ENCODE measurements at regions not wholly inside any gene's neighbourhood (a gene's known extent, or its start where the extent isn't known, plus 50 kb on each side); places are given as distances from the start of the nearest gene placed in this dataset.

GRCh38 chr4:55175779-55176231, 50.4 kb upstream of the KDR start:
- Histone ChIP-seq H3K4me3 (no peak overlapping the region), H4K20me1 (no peaks in the 10 kb centered on the region), H3K4me1 (peaks cover 6% of the 10 kb centered on the region), H3K36me3 (no peaks in the 10 kb centered on the region), H3K9me3 (no peaks in the 10 kb centered on the region), H3K27ac (no peak overlapping the region), H3K27me3 (no peaks in the 10 kb centered on the region), H3K9ac (no peak overlapping the region), H3K4me2 (no peak overlapping the region)
- TF ChIP-seq Cebpa-rat (IDR thresholded peaks at IDR 0.05): no peak

- Histone ChIP-seq H3K27ac (no peak overlapping the region), H4K20me1 (no peaks in the 10 kb centered on the region), H3K9ac (no peak overlapping the region), H3K27me3 (no peaks in the 10 kb centered on the region), H3K9me3 (no peaks in the 10 kb centered on the region), H3K4me1 (peaks cover 6% of the 10 kb centered on the region), H3K4me2 (no peak overlapping the region), H3K4me3 (no peak overlapping the region), H3K36me3 (no peaks in the 10 kb centered on the region)
- TF ChIP-seq Cebpa-rat (IDR thresholded peaks at IDR 0.05): no peak
Observed at GRCh38 chr4:55176497-55176896, 51.1 kb upstream of the KDR start.

GRCh38 chr4:55177461-55177860, 52.1 kb upstream of the KDR start:
- Histone ChIP-seq H3K9me3 (no peaks in the 10 kb centered on the region), H3K4me2 (0 out of 2 replicates have a peak overlapping the region, but pooled peaks have one; percentile 14), H3K36me3 (no peaks in the 10 kb centered on the region), H3K9ac (no peak overlapping the region), H3K4me1 (peaks cover 6% of the 10 kb centered on the region), H3K27ac (no peak overlapping the region), H3K27me3 (no peaks in the 10 kb centered on the region), H4K20me1 (no peaks in the 10 kb centered on the region), H3K4me3 (no peak overlapping the region)
- TF ChIP-seq Cebpa-rat (IDR thresholded peaks at IDR 0.05): no peak

- no peak overlapping the region for H3K27ac ChIP-seq
Observed at GRCh38 chr4:55178226-55179005, 53.0 kb upstream of the KDR start.

GRCh38 chr4:55181010-55182005, 55.9 kb upstream of the KDR start:
- H3K4me3 ChIP-seq: no peak overlapping the region
- H3K9ac ChIP-seq: no peak overlapping the region
- H3K4me2 ChIP-seq: no peak overlapping the region
- H3K36me3 ChIP-seq: no peaks in the 10 kb centered on the region
- H3K4me1 ChIP-seq: peaks cover 6% of the 10 kb centered on the region
- H3K27me3 ChIP-seq: no peaks in the 10 kb centered on the region
- no peak overlapping the region for H3K27ac ChIP-seq
- H4K20me1 ChIP-seq: no peaks in the 10 kb centered on the region
- no peak for TF ChIP-seq Cebpa-rat (IDR thresholded peaks at IDR 0.05)
- H3K9me3 ChIP-seq: no peaks in the 10 kb centered on the region

More at GRCh38 chr4:55178226-55179005, 53.0 kb upstream of the KDR start:
- no peaks in the 10 kb centered on the region for H3K27me3 ChIP-seq
- peak overlapping the region; percentile 14; the same call in 1 of the 2 replicates for H3K4me2 ChIP-seq
- H3K36me3 ChIP-seq: no peaks in the 10 kb centered on the region
- peaks cover 6% of the 10 kb centered on the region for H3K4me1 ChIP-seq
- no peaks in the 10 kb centered on the region for H3K9me3 ChIP-seq
- H4K20me1 ChIP-seq: no peaks in the 10 kb centered on the region
- H3K4me3 ChIP-seq: no peak overlapping the region
- TF ChIP-seq Cebpa-rat (IDR thresholded peaks at IDR 0.05): no peak
- H3K9ac ChIP-seq: no peak overlapping the region

GRCh38 chr4:55183926-55184599, 58.7 kb upstream of the KDR start:
- no peak overlapping the region for H3K27ac ChIP-seq
- no peaks in the 10 kb centered on the region for H4K20me1 ChIP-seq
- H3K9ac ChIP-seq: no peak overlapping the region
- H3K27me3 ChIP-seq: no peaks in the 10 kb centered on the region
- H3K36me3 ChIP-seq: no peaks in the 10 kb centered on the region
- H3K4me3 ChIP-seq: no peak overlapping the region
- no peak for TF ChIP-seq Cebpa-rat (IDR thresholded peaks at IDR 0.05)
- H3K9me3 ChIP-seq: no peaks in the 10 kb centered on the region
- H3K4me1 ChIP-seq: no peaks in the 10 kb centered on the region
- no peak overlapping the region for H3K4me2 ChIP-seq

- Histone ChIP-seq H3K4me2 (no peak overlapping the region), H3K27ac (no peak overlapping the region), H3K9me3 (no peaks in the 10 kb centered on the region), H3K4me1 (no peaks in the 10 kb centered on the region), H3K27me3 (no peaks in the 10 kb centered on the region), H3K36me3 (no peaks in the 10 kb centered on the region), H4K20me1 (no peaks in the 10 kb centered on the region), H3K4me3 (no peak overlapping the region), H3K9ac (no peak overlapping the region)
- no peak for TF ChIP-seq Cebpa-rat (IDR thresholded peaks at IDR 0.05)
Observed at GRCh38 chr4:55184600-55185523, 59.5 kb upstream of the KDR start.

- Histone ChIP-seq H3K4me3 (no peak overlapping the region), H3K27ac (no peak overlapping the region), H3K9ac (no peak overlapping the region), H3K27me3 (no peaks in the 10 kb centered on the region), H3K9me3 (no peaks in the 10 kb centered on the region), H3K36me3 (no peaks in the 10 kb centered on the region), H4K20me1 (no peaks in the 10 kb centered on the region), H3K4me2 (no peak overlapping the region), H3K4me1 (no peaks in the 10 kb centered on the region)
- no peak for TF ChIP-seq Cebpa-rat (IDR thresholded peaks at IDR 0.05)
Observed at GRCh38 chr4:55186123-55186522, 60.7 kb upstream of the KDR start.

GRCh38 chr4:55186700-55187099, 61.3 kb upstream of the KDR start:
- Histone ChIP-seq H3K27ac (no peak overlapping the region), H3K4me2 (no peak overlapping the region), H4K20me1 (no peaks in the 10 kb centered on the region), H3K4me1 (no peaks in the 10 kb centered on the region), H3K9ac (no peak overlapping the region), H3K9me3 (no peaks in the 10 kb centered on the region; the same call in 1 of the 2 replicates), H3K4me3 (no peak overlapping the region), H3K27me3 (no peaks in the 10 kb centered on the region), H3K36me3 (no peaks in the 10 kb centered on the region)
- no peak for TF ChIP-seq Cebpa-rat (IDR thresholded peaks at IDR 0.05)
